ENCODE measurements at regions not wholly inside any gene's neighbourhood (a gene's known extent, or its start where the extent isn't known, plus 50 kb on each side); places are given as distances from the start of the nearest gene placed in this dataset.

DNA sequence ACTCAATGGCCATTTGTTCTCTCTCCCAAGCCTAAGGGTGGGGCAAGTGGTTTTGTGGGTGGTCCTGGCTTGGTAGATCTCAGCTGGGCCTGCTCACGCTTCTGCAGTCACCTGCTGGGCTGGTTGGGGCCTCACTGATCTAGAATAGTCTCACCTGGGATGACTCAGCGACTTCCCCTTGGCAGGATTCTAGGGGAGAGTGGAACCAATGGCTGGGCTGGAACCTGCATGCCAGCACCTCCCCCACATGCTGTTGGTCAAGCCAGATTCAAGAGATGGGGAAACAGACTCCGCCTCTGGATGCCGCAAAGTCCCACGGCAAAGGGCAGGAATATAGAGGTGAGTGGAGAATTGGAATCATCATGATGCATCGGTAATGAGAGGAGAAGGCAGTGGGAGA lies 292.9 kb upstream of the NPVF start:
- no peak overlapping the region for H3K27ac ChIP-seq
- intact Hi-C loops (cut with DNase I; ENCODE audit: low total_unique reads), result no loop called here
- no peak for DNase-seq

DNA sequence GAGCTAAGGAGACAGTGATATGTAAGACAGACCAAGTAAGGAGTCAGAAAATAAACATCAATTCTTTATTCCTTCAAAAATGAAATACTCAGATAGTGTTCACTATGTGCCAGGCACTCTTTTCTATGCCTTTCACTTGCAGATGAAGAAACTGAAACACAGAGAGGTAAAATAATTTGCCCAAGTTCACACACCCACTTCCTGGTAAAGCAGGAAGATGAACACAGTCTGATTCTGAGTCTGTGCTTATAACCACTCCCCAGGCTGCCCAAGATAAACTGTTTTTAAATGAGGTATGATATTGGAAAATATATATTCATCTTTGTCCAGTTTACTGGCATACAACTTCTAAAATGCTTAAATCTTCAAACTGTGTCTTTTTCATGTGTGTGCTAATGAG lies 294.4 kb upstream of the NPVF start:
- no peak for DNase-seq
- no peak overlapping the region for H3K27ac ChIP-seq
- no peak overlapping the region for H3K4me3 ChIP-seq
- H3K9me3 ChIP-seq, result no peaks in the 10 kb centered on the region
- no peak for TF ChIP-seq CTCF (IDR thresholded peaks at IDR 0.05)
- no peaks in the 10 kb centered on the region for H3K27me3 ChIP-seq
- no peaks in the 10 kb centered on the region for H3K4me1 ChIP-seq
- intact Hi-C loops (cut with DNase I; ENCODE audit: low total_unique reads), result no loop called here
- H3K36me3 ChIP-seq, result no peaks in the 10 kb centered on the region

More for the DNA sequence above, 292.9 kb upstream of the NPVF start:
- Histone ChIP-seq H3K4me3 (no peak overlapping the region), H3K36me3 (no peaks in the 10 kb centered on the region), H3K4me1 (no peaks in the 10 kb centered on the region), H3K27me3 (no peaks in the 10 kb centered on the region), H3K9me3 (no peaks in the 10 kb centered on the region)
- TF ChIP-seq CTCF (IDR thresholded peaks at IDR 0.05), result no peak

DNA sequence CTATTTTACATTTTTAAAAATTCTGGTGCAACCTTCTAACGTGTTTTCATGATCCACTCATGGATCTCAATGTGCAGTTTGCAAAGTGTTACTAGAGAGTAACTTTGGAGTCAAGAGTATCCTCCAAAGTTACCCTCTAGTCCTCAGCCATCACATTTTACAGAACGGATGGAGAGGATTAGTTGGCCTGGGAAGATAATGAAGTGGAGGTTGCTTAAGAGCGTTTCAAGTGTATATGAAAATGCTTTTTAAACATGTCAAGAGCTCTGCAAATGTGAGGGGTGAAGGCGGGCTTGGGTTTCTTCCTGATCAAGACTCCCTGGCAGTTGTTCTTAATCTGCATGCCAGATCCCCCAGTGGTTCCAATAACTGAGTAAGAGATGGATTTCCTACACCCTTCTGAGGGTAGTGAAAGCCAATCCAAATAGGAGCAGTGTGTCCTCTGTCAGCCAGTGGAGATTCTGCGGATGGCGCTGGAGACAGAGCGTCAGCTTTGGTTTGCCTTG lies 299.4 kb upstream of the NPVF start:
- no peak for DNase-seq
- Histone ChIP-seq H3K27me3 (no peaks in the 10 kb centered on the region), H3K4me3 (no peak overlapping the region), H3K36me3 (no peaks in the 10 kb centered on the region), H3K27ac (no peak overlapping the region), H3K4me1 (no peaks in the 10 kb centered on the region), H3K9me3 (no peaks in the 10 kb centered on the region)
- no peak for TF ChIP-seq CTCF (IDR thresholded peaks at IDR 0.05)
- intact Hi-C loops (cut with DNase I; ENCODE audit: low total_unique reads), result no loop called here

GRCh38 chr7:25529320-25529719 lies 301.0 kb upstream of the NPVF start:
- no peaks in the 10 kb centered on the region for H3K36me3 ChIP-seq
- H3K4me3 ChIP-seq, result no peak overlapping the region
- no peaks in the 10 kb centered on the region for H3K9me3 ChIP-seq
- no peak for TF ChIP-seq CTCF (IDR thresholded peaks at IDR 0.05)
- no peaks in the 10 kb centered on the region for H3K4me1 ChIP-seq
- DNase-seq, result no peak
- intact Hi-C loops (cut with DNase I; ENCODE audit: low total_unique reads), result no loop called here
- H3K27me3 ChIP-seq, result no peaks in the 10 kb centered on the region
- no peak overlapping the region for H3K27ac ChIP-seq

DNA sequence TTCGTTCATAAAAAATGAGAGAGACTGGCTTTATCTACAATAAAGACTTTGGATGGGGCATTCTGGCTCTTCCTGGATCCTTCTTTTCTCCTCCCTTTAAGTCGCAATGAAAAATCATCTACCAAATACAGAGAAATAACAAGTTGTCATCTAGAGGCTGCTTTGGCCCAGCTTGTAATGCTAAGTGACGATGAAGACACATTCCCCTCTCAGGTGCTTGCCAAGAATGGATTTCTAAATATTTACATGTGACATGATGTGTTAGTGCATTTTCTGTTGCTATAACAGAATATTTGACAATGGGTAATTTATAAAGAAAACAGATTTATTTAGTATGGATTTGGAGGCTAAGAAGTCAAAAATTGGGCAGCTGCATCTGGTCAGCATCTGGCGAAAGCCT lies 308.6 kb upstream of the NPVF start:
- DNase-seq, result no peak
- intact Hi-C loops (cut with DNase I; ENCODE audit: low total_unique reads), result no loop called here
- no peak overlapping the region for H3K27ac ChIP-seq

More for the DNA sequence above, 308.6 kb upstream of the NPVF start:
- no peaks in the 10 kb centered on the region for H3K27me3 ChIP-seq
- no peak overlapping the region for H3K4me3 ChIP-seq
- H3K4me1 ChIP-seq, result peaks cover 0 to 21% (median 6%) of the 10 kb centered on the region in 4 donors
- no peaks in the 10 kb centered on the region for H3K9me3 ChIP-seq
- no peak for TF ChIP-seq CTCF (IDR thresholded peaks at IDR 0.05)
- H3K36me3 ChIP-seq, result no peaks in the 10 kb centered on the region
